HG03469 (cell line): ENCODE measurements at regions not wholly inside any gene's neighbourhood (a gene's known extent, or its start where the extent isn't known, plus 50 kb on each side); places are given as distances from the start of the nearest gene placed in this dataset.
"Not testable (repeated sequence)": the region's sequence is repeated elsewhere in the genome, so short reads cannot be mapped to it uniquely, and the experiment has no call there.

Experiments used
- ATAC-seq: cut with Tn5 transposase; IDR thresholded peaks from one replicate; pipeline ENCODE4 v1.9.1; 2021; ENCODE audit warnings: mild to moderate bottlenecking, moderate library complexity, moderate number of reproducible peaks; ENCODE audit not compliant: unreplicated experiment

DNA sequence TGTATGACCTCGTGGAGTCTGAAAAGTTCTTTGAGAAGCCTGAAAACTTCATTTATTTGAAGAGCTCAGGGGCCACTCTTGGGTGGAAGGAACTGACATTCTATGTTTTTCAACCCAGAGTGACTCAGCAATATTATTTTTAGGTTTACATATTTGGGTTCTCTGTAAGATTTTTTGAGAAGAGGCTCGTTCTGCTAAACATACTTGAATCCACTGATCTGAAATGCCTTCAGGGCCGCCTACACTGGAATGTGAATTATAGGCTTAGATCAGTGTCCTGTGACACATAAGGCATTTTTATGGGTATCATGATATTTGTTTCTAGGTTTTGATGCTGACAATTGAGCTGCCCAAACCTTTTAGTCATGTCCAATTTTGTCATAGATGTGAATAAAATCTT is 86.2 kb downstream of the PSAT1 start:
- ATAC-seq = no peak

DNA sequence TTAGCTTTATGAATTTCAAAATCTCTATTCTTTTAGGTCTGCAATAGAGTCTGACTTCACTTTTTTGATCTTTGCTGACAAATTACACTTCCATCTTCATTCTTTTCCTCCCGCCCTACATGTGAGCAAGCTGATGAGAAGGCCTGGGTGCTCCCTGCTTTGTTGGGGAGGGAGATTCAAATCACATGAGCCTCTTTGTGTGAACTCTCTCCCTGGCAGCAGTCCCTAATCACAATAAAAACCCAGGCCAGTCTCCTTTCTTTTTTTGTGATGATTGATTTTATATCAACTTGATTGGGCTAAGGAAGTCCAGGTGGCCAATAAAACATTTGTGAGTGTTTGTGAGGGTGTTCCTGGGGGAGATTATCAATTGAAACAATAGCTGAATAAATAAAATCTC is 89.4 kb downstream of the PSAT1 start:
- no peak for ATAC-seq

DNA sequence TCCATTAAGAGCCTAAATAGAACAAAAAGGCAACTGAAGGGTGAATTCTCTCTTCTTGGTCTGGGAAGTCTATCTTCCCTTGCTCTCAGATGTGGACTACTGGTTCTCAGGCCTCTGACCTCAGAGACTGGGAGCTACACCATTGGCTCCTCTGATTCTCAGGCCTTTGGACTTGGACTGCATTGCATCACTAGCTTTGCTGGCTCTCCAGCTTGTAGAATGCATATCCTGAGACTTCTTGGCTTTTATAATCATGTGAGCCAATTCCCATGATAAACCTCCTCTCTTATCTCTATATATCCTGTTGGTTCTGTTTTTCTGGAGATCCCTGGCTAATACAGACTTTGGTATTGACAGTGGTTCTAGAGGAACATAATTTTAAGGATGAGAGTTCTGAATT is 89.8 kb downstream of the PSAT1 start:
- ATAC-seq = no peak

DNA sequence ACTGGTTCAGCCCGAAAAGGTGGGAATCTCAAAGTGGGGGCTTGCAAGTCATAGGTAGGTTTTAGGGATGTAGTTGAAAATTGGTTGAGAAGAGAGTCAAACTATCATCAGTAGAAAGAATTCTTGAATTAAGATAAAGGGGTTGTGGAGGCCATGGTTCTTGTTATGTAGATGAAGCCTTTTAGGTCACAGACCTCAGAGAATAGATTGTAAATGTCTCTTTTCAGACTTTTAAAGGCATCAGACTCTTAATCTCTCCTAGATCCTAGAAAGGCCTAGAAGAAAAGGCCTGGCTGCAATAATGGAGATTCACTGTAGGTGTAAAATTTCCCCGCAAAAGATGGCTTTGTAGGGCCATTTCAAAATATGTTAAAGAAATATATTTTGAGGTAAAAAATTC is 96.4 kb downstream of the PSAT1 start:
- no peak for ATAC-seq

DNA sequence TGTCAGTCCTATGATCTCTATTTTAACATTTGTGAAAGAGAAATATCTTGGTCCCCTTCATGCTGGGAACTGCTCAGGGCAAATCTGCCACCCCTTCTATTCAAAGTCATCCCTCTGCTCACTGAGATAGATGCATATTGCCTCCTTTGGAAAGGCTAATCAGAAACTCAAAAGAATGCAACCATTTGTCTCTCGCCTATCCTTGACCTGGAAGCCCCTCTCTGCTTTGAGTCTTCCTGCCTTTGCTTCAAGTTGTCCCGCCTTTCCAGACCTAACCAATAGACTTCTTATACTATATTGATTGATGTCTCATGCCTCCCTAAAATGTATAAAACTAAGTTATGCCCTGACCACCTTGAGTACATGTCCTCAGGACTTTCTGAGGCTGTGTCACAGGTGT is 97.0 kb downstream of the PSAT1 start:
- no peak for ATAC-seq

DNA sequence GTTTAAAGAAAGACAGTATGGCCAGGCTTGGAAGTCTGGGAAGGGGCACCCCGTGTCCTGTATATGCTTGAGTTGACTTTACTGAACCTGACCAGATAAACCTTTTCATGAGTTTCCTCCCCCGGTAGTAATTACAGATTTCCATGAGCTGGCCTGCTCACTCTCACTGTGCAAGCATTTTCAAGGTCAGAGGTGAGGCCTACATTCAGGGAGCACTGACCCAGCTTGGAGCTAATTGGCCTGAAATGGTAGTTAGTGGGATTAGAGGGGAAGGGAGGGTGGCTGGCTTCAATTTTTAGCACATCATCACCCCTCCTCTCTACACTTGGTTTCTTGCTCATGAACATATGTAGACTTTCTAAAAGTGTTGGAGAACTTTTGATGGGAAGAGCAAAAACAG is 99.2 kb downstream of the PSAT1 start:
- ATAC-seq = no peak

DNA sequence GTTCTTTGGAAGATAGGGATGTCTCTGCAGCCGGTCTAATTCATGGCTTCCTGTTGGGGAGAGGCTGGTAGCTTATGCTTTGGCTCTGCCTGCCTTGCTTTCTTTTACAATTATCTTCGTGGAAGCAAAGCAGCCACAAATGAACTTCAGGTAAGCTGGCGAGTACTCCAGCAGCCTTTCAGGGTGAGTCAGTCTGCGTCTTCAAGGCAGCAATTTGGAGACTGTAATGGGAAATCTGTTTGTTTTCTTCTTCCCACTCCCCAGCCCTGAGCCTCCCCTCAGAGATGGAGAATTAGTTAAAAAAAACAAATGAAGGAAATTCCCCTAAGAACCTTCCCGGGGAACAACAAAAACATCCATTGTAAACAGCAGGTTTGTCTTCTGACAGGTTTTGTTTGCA is 100.1 kb downstream of the PSAT1 start:
- ATAC-seq = no peak

DNA sequence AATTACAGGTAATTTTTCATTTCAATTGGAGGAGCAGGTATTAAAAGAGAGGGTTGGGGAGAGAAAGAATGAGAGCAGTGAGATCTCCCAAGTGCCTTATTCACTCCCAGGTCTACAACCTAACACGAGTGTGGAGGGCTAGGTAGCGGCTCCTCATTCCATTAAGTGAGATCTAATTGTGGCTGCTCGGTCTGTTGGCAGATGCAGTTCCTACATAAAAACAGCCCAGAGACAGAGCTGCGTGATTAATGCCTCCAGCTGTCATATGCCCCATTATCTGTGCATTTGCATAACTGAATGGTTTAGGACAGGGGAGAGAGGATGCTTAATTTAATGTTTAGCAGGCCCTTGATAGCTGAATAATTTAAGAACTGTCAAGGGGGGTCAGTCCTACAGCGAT is 100.5 kb downstream of the PSAT1 start:
- ATAC-seq = no peak

DNA sequence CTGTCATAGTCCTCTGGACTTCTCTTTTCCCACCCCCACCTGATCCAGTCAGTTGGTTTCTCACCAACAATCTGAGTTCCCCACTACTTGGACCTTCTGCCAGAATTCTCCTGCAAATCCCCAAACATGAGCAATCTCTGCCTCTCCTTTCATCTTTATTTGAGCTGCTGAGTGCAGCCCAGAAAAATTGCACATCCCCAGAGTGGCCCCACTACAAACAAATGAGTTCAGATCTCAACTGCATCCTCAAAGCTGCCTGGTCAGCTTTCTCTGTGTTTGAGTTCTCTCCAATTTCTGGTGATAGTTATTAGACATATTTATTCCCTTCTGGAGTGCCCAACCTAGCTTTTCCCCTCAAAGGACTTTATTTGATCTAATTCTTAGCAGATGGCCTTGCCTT is 102.2 kb downstream of the PSAT1 start:
- ATAC-seq = no peak

DNA sequence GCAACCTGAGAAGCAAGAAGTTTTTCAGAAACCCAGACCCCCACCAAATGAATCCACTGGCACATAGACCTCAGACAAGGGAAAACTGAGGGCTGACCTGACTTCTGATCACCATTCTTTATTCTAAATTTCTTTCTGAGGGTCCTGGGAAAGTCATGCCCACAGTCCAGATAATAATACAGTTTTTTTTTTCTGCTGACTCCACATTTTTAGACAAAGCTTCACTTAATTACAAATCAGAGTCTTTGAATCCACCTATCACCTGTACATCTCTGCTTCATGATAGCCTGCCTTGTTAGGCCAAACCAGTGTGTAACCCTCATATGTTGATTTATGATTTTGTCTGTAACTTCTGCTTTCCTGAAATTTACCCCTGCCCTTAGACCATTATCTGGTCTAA is 103.6 kb downstream of the PSAT1 start:
- no peak for ATAC-seq

DNA sequence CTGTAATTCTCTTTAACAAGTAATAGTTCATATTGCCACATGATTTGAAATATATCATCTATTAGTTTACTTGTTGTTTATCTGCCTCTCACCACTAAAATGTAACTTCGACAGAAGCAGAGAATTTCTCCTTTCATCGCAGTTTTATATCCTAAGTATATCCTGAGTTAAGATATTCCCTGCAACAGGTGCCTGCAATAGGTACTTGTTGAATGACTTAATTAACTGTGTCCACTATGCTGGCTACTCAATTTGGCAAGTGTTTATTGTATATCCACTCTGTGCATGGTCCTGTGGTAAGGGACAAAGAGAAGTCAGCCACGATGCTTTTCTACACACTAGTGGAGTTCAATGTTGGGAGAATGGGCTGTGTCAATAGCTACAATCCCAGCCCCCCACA is 108.5 kb downstream of the PSAT1 start:
- no peak for ATAC-seq

DNA sequence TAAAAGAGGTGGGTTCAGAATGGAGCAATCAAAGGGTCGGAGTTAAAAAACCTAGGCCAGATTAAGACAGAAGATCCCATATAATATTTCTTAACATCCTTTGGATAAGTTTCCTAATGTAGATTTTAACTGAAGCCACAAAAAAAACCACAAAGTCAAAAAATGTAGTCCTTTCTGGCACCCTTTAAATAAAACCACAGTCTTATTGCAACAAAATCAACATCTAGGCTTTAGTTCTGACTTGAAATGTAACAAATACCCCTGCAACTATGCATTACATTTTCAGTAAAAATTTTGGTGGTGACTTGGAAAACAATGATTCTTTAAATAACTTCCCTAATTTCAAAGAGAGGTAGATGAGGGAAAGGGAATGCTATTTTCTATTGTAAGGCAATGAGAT is 109.2 kb downstream of the PSAT1 start:
- no peak for ATAC-seq

DNA sequence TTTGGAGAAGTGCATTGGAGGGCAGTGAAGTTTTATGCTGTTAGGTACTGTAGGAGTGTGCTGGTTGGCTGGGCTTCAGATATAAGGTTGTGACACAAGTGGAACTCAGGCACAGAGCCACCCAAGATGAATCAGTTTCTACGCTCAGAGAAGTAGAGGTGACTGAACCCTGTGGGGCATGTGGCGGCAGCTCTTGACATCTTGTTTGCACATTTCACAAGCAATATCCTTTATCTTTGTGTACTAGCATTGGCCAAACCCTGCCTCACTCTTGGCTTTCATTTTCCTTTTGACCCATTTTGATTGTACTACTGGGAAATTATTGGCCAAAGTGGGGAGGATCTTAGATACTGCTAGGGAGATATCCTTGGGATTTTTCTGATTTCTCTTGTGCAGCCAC is 110.0 kb downstream of the PSAT1 start:
- no peak for ATAC-seq

DNA sequence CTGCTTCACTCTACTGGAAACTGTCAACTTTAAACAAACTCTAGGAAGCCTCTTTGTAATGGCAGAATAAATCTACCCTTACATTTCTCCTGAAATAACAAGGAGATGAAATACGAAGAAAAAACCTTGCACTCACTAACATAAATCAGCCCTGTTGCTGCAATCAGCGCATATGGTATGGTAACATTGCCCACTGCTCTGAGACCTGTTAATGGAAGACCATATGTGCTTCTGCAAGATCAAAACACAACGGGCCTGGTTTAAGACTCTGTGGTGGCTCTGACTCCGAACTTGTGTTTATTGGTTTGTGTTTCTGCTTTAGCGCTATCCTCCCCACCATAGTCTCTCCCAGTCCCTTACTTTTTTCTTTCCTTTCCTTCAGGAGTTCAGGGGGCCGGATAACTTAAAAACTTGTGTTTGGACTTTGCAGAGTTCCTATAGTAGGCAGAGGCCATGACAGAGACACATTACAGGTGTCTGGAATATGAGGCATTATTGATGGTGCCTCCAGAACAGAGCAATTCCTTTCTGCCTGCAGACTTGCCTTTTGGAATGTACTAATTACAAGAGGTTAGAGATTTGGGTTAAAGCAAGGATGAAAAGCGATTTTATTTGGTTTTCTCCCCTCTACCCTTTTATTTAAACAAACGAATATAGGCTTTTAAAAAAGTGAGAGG is 110.8 kb downstream of the PSAT1 start:
- no peak for ATAC-seq

DNA sequence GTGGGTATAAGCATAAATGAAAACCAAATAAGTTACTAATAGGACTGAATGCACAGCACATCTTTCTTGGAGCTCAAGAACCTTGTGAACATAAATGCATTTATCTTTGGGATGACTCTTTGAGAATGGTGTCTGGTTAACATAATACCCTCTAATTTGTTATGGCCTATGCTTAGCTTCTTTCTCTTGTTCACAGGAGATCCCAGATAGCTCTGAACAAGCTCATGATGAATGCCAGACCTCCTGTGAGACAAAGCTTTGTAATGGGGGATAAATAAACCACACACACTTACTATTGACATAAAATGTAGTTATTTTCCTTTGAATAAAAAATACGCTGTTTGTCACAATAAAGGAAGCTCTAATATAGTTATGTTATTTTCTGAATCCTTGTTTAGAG is 111.5 kb downstream of the PSAT1 start:
- no peak for ATAC-seq

DNA sequence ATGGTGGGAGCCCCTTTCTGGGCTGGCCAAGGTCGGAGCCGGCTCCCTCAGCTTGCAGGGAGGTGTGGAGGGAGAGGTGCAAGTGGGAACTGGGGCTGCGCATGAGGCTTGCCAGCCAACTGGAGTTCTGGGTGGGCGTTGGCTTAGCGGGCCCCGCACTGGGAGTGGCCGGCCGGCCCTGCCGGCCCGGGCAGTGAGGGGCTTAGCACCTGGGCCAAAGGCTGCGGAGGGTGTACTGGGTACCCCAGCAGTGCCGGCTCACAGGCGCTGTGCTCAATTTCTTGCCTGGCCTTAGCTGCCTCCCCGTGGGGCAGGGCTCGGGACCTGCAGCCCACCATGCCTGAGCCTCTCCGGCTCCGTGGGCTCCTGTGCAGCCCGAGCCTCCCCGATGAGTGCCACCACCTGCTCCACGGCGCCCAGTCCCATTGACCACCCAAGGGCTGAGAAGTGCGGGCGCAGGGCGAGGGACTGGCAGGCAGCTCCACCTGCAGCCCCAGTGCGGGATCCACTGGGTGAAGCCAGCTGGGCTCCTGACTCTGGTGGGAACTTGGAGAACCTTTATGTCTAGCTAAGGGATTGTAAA is 113.1 kb downstream of the PSAT1 start:
- not testable (repeated sequence) for ATAC-seq

DNA sequence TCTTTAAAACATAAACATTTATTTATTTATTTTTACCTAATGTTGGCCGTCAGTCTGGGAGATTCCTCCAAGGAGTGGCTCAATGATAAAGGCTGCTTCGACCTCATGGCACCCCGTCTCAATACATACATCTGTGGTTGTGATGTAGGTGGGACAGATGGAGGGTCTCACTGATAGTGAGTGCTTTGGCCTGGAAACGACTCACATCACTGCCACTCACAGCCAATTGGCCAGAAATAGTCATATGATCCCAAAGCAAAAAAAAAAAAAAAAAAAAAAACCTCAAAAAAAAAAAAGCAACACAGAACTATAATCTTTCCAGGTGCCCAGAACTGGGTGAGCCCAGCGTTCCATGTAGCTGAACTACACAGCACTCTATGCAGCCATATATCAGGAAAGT is 125.4 kb downstream of the PSAT1 start:
- no peak for ATAC-seq

DNA sequence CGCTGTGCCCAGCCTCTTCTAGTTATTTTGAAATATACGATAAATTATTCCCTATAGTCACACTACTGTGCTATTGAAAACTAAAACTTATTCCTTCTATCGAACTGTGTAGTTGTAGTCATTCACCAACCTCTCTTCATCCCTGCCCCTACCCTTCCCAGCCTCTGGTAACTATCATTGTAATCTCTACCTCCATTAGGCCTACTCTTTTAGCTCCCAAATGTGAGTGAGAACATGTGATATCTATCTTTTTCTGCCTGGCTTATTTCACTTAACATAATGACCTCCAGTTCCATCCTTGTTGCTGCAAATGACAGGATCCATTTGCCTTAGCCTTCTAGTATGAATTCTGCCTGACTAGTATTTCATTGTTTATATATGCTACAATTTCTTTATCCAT is 127.4 kb downstream of the PSAT1 start:
- ATAC-seq = no peak

DNA sequence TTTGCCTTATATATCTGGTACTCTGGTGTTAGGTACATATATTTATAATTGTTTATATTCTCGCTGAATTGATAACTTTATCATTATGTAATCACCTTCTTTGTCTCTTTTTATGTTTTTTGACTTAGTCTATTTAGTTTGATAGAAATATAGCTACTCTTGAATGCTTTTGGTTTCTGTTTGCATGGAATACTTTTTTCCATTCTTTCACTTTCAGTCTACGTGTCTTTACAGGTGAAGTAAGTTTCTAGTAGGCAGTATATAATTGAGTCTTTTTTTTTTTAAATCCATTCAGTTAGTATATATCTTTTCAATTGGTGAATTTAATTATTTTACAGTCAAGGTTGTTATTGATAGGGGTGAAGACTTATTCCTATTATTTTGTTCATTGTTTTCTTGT is 131.7 kb downstream of the PSAT1 start:
- no peak for ATAC-seq

DNA sequence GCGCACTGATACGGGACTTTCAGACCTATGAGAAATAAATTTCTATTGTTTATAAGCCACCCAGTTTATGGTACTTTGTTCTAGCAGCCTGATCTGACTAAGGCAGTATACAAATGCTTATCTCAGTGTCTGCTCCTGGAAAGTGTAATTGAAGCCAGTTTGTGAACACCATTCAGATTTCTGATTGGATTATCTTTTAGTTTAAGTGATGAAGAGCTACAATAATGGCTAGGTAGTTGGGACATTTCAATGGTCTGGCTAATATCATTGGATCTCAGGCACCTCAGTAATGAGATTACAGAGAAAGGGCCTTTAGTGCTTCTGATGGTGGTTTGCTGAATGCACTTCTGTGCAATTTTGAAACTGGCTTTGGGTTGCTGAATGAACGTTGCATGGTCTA is 133.5 kb downstream of the PSAT1 start:
- ATAC-seq = no peak

DNA sequence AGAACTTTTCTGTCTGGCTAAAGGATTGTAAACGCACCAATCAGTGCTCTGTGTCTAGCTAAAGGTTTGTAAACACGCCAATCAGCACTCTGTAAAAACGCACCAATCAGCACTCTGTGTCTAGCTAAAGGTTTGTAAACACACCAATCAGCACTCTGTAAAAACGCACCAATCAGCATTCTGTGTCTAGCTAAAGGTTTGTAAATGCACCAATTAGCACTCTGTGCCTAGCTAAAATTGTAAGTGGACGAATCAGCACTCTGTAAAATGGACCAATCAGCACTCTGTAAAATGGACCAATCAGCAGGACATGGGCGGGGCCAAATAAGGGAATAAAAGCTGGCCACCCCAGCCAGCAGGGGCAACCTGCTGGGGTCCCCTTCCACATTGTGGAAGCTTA is 134.1 kb downstream of the PSAT1 start:
- not testable (repeated sequence) for ATAC-seq

DNA sequence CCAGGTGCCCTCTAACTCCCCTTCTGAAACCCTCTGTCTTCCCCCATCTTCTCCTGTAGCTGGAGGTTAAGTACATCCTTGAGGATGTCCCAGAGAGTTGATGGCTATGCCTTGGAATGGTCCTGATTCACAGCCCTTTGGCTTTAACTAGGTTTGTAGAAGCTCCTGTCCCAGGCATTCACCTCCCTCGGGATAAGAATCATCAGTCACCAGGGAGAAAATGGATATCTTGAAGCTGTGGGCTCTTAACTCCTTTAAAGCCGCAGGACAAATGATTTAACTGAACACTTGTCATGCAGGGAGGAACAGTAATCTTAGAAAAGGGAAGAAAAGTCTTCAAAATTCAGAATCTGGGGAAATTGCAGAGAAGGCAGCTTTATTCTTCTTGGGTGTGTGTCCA is 139.9 kb downstream of the PSAT1 start:
- ATAC-seq = no peak

DNA sequence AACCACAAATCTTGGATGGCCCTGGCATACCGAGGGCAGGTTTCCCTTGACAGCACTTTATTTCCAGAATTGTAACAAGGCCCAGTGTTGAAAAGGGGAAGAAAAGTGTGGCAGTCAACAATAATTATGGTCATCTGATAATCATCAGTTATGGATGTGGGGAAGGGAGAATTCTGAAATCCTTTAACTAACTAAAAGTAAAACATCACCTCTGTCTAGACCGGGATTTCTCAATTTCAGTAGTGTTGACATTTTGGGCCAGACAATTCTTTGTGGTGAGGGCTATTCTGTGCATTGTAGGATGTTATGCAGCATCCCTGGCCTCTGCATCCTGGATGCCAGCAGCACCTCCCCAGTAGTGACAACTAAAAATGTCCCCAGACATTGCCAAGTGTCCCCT is 140.4 kb downstream of the PSAT1 start:
- no peak for ATAC-seq
